Esophagus squamous epithelium (tissue), 4 donors: ENCODE measurements at regions not wholly inside any gene's neighbourhood (a gene's known extent, or its start where the extent isn't known, plus 50 kb on each side); places are given as distances from the start of the nearest gene placed in this dataset.

Experiments used
- CTCF ChIP-seq, 6 experiments: fragments of 450-650 bp in 4 of 6; fragments of 200-600 bp in 2 of 6; sonication (generic) in 2 of 6; IDR thresholded peaks; one replicate each; pipeline ENCODE4 v1.5.1; 2016 to 2019; ENCODE audit warnings: antibody characterized with exemption in 6 of 6, mild to moderate bottlenecking in 4 of 6, moderate library complexity in 4 of 6
- POLR2A ChIP-seq, 4 donors: fragments of 450-650 bp; IDR thresholded peaks; one replicate each; pipeline ENCODE4 v1.6.1; 2017; ENCODE audit warnings: antibody characterized with exemption in 4 of 4, mild to moderate bottlenecking in 4 of 4, moderate library complexity in 3 of 4

GRCh38 chr20:46787991-46788762 is 78.7 kb downstream of the SLC2A10 start:
- TF ChIP-seq CTCF (IDR thresholded peaks at IDR 0.05) (no peak), POLR2A (IDR thresholded peaks at IDR 0.05) (no peak)
